NCI-H446 treated with DMSO at 0.1 percent for 48 hours (cell line): ENCODE measurements at regions not wholly inside any gene's neighbourhood (a gene's known extent, or its start where the extent isn't known, plus 50 kb on each side); places are given as distances from the start of the nearest gene placed in this dataset.

Experiments
- DNase-seq: peaks from one replicate; lab custom pipeline; 2025; lab: John Stamatoyannopoulos, UW

DNA sequence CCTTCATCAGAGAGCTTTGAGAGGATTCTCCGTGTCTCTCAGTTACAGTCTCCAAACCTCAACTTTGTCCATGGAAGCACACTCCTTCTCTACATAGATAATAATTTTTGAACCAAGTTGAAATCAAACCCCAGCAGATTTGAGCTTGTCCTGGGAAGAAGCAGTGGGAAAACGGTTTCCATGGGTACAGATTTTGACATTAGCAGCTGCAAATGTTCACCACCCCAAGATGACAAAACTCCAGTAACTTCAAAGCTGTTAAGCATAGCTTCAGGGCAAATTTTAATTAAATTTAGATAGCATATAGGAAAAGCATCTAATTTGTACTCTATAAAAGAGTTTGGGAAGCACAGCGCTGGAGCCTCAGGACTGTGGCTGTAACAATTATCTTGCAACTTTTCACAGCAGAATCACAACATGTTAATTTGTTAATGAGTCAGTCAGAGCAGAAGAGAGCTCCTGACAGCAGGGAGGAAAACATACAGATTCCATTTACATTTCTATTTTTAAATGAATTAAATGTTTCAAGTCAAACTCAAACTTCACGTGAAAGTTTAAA lies 240.7 kb downstream of the BMP7 start:
- no peak for DNase-seq

DNA sequence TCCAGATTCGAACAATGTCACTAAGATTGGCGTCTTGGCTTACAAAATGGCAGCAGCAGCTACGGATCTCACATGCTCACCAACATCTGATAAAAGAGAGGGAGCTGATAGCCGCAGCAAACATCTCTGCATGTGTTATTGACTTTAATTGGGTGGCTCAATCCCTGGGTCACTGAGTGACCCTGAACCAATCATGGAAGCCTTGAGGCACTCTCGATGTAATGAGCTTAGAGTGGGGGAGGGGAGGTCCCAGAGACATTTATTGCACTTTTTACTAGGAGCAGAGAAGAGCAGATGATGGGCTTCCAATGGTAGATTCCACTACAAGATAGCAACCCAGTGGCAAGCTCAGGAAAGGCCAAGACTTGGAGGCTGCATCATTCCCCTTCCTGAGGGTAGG lies 238.7 kb downstream of the BMP7 start:
- no peak for DNase-seq

DNA sequence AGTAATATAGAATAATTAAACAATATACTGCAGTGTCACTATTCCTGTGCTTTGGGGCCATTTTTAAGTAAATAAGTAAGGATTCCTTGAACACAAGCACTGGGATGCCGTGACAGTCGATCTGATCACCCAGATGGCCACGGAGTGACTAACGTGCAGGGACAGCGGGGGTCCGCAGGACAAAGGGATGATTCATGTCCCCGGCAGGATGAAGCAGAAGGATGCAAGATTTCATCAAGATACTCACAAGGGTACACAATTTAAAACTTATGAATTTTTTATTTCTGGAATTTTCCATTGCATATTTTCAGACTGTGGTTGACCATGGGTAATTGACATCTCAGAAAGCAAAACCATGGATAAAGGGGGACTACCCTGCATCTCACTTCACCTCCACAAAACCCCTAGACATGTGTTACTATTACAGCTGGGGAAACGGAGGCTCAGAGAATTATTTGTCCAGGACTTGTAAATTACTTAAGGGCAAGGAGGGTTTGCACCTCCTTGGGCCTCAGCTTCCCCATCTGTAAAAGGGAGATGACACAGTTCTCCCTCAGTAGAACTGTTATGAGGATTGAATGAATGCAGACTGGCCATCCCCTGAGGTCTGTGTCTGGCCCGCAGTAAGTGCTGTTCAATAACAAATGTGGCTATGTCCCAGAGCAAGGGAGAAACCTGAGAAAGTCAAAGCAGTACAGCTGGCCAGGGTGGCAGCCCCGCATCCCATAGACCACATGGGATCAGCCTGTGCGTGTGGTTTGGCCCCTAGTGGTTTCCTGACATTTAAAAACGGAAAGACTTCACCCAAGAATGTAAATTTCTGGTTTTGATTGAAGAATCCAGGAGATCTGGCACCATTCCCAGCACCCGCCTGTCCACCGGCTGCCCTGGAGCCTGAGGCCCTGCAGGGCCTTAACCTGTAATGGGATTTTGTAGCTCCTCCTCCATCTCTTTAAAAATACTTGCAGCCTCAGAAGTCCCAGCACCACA lies 235.5 kb downstream of the BMP7 start:
- DNase-seq: no peak

DNA sequence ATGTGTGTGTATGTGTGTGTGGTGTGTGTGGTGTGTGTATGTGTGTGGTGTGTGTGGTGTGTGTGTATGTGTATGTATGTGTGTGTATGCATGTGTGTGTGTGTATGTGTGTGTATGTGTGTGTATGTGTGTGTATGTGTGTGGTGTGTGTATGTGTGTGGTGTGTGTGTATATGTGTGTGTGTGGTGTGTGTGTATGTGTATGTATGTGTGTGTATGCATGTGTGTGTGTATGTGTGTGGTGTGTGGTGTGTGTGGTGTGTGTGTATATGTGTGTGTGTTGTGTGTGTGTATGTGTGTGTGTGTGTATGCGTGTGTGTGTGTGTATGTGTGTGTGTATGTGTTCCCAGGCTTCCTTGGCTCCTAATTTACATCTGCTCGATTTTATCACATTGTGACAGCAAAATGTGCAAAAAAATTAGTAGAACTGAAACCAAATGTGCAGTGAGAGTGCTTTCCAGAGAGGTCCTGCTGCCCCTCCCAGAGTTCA lies 234.5 kb downstream of the BMP7 start:
- no peak for DNase-seq

DNA sequence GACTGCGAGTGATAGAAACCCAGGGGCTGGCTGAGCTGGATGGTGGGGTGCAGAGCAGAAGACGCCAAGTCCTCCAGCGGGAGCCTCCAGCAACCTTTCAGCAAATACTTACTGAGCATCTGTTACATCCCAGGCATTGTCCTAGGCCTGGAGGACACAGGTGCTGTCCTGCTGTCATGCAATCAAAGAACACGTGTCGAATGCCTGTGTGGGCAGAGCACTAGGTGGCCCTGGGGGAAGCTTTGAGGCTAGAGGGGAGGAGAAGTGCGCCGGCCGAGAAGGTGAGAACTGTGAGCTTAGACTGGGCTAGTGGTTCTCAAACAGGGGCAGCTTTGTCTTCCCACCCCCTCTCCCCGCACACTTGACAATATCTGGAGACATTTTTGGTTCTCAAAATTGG lies 233.6 kb downstream of the BMP7 start:
- no peak for DNase-seq

DNA sequence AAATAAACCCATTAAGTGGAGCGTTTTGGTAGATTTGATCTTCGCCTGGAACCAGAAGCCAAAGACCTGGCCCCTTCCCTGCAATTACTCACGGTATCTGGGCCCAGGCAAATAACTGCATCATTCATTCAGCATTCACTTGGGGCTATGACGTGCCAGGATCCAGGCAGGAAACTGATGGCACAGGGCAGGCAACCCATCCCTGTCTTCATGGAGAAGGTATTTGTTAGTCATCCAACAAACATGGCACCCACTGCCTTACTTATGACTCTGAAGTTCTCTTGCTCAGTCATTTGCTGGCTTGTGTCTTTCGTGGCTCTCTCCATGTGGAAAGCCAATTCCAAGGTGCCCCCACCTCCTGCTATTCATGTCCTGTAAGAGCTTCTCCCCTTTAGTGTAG lies 232.4 kb downstream of the BMP7 start:
- DNase-seq: no peak

DNA sequence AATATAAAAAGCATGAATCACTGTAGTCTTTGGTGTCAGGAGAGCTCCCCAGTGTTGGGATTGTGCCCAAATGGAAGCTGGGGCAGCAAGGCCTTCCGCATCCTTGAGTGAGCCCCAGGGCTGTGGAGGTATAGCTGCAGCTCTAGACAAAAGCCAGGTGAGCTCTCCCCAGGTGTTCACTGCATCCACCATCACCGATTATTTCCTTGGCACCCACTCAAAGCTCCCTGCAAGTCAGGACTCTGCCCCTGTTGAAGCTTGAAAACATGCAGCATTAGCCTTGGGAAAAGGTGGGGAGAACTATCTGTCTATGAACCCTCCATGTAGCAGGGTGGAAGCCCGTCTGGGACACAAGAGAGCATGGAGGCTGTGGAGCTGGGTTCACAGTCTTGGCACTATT lies 228.8 kb downstream of the BMP7 start:
- DNase-seq: no peak

DNA sequence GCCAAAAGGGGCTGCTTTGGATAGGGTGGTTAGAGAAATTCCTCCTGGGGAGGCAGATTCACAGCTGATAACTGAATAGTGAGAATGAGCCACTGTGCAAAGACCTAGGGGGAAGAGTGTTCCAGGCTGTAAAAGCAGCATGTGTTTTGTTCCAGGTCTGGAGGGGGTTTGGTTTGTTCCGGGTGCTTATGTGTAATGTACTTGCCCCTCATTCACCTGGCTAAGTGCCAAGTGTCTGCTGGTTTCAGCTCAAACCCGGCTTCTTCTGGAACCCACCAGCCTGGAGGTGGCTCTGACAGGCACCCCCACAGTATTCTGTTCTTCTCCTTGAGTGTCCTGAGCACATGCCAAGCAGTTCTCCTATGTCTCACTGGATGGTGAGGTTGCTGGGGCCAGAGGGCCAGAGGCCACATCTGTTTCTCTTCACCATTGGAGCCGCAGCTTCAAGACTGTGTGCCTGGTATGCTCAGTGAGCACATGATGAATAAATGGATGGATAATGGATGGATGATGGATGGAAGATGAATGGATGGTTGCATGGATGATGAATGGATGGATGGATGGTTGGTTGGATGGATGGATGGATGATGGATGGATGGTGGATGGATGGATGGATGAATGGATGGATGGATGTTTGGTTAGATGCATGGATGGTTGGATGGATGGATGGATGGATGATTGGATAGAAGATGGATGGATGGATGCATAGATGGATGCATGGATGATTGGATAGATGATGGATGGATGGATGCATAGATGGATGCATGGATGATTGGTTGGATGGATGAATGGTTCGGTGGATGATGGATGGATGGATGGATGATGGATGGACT lies 227.6 kb downstream of the BMP7 start:
- no peak for DNase-seq

DNA sequence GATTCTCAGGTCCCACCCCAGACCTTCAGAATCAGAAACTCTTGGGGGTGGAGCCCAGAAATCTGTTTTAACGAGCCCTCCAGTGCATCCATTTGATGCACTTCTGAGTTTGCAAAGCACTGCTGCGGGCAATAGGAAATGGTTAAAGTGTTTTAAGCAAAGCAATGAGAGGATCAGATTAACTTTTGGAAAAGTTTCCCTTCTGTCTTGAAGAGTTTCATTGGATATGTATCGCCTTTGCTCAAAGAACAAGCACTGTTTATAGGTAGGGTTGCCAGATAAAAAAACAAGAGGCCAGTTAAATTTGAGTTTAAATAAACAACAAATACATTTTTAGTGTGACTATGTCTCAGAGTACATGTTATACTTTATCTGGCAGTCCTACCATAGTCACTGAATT lies 226.0 kb downstream of the BMP7 start:
- DNase-seq: no peak

DNA sequence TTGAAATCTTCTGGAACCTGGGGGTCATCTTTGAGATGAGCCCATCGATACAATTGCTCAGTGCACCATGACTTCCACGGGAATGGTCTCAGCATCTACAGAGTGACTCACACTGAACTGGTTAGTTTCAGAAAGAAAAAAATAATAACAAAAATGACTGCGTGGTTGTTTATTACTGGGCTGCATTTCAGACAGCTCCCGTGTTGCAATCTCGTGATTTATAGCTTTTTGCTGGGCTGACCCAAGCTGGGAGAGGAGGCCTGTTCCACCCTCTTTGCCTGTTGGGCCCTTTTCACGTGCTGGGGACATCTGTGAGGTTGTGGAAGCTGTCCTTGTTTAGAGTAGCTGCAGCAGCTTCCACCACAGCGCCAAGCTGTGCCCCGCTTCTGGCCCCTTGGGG lies 225.5 kb downstream of the BMP7 start:
- no peak for DNase-seq

DNA sequence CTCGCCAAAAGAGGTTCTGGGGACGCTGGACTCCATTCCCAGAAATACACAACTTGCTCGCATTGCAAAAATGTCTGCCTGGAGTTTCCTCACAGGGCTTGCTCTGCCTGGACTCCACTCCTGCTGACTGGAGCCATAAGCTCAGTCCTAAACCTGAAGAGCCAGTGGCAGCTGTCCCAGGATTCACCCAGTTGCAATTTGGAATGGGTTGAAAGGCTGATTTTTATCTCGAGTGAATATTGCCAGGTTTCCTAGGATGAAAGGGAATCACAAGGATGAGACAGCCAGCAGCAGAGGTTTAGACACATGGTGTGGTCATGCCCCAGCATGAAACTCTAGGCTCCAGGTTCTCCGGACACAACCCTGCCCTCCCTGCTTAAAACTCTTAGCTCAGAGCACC lies 223.3 kb downstream of the BMP7 start:
- no peak for DNase-seq

DNA sequence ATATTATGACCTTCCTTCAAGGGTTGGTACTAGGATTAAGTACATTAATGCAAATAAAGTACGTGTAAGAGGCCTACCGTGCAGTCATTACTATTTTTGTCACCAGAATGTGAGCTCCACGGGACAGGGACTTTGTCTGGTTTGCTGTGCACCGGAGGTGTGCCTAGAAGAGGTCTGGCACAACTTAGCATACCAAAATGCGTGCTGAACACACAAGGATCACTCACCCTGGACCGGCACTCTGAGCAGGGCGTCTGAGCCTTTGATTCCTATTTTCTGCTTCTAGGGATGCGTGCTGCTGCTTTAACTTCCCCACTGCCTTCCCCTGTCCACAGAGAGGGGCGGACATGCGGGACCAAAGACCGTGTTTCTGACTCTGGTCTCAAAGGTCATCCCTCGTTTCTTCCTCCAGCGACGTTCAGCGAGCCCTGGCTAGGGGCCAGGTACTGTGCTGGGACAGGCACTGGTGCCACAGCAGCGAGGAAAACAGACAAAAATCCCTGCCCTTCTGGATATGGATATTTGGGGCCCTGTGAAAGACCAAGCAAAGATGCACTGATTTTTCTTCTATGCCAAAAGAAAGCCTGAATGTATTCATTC lies 222.7 kb downstream of the BMP7 start:
- DNase-seq: no peak

DNA sequence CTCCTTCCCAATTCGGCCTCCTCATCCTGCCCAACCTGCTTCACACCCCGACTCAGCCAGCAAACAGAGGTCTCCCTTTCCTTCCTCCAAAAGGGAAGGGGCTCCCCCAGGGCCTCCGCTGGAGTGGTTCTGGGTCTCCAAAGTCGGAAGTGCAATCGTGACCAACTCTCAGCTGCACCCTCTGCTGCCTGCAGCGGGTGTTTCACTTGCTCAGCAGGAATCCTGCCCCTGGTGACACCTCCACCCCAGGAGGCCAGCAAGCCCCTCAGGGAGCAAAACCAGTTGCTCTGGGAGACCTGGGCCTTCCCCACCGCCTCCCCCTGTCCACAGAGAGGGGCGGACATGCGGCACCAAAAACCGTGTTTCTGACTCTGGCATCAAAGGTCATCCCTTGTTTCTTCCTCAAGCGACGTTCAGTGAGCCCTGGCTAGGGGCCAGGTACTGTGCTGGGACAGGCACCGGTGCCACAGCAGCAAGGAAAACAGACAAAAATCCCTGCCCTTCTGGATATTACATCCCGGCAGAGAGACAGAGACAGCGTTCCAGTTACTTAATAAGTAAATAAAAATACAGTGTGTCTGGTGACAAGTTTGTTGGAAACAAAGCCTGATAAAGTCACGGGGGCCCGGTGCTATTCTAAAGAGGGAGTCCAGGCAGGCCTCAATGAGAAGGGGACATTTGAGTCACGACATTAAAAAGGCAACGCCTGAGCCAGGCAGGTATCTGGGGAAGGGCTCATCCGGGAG lies 219.0 kb downstream of the BMP7 start:
- DNase-seq: no peak

DNA sequence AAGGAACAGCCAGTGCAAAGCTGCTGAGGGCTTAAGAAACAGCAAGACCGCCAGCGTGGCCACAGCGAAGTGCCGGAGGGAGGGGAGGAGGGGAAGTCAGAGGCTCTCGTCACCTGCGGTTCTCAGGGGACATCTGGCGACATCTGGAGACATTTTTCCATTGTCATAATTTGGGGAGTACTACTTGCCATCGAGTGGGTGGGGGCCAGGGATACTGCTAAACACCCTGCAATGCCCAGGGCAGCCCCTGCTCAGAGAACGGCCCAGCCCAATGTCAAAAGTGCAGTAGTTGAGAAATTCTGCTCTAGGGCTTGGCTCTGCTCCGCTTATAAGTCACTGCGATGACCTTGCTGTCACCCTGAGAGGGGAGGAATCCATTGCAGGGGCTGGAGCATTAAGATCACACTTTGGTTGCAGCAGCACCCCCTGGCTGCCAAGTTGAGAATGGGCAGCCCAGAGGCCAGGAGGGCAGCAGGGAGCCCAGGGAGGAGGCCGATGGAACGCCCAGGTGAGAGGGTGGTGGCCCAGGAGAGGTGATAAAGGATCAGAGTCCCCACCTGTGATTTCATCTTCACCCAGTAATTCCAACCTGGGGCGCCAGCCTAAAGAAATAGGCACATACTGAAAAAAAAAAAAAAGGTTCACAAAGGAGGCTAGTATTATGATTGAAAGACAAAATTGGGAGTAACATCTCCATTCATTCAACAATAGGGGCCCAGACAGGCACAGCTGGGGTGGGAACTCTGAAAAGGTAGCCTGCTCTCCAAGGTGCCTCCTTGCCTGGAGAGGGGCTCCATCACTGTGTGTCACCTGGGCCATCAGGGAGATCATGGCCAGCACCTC lies 218.2 kb downstream of the BMP7 start:
- no peak for DNase-seq

DNA sequence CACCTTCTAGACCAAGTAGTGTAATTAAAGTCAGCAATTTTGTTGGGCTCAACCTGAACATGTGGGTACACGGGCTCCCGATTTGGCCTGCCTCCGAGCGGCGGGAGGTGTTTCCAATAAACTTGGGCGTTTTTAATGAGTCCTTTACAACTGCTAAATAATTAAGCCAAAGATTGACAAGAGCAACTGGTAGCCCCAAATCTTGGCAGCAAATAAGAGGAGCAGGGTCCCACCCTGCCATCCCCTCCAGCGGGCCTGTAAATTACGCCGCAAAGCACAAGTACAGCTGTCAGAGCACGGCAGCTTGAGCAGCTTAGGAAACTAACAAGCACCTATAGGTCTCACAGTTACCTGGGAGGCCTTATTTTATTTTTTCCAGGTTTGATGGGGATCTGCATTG lies 217.1 kb downstream of the BMP7 start:
- DNase-seq: no peak

DNA sequence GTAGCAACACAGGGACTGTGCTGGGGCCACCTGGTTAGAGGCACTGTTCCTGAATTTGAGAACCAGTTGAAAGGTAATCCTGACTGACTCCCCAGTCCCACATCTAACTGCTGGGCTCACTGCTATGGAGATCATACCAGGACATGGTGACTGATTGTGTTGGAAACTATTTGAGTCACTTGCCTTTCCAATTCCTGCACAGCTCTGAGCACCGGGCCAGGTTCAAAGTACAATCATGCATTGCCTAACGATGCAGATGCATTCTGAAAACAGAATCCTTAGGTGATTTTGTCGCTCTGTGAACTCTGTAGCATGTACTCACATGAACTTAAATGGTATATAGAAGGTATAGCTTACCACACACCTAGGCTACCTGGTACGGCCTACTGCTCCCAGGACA lies 215.3 kb downstream of the BMP7 start:
- no peak for DNase-seq

DNA sequence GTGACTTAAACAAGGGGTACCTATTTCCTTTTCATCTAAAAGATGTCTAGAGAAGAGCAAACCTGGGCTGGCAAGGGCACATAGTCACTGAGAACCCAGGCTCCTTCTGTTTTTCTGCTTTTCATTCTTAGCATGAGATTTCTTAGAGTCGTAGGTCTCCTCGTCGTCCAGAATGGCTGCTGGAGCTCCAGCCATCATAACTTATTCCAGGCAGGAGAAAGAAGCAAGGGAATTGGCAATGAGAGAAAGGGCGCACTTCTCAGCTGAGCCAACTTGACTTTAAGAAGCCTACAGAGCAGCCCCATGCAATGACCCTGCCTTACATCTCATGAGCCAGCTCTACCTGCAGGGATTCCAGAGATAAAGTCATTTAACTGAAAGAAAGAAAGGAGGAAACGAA lies 213.4 kb downstream of the BMP7 start:
- DNase-seq: no peak

DNA sequence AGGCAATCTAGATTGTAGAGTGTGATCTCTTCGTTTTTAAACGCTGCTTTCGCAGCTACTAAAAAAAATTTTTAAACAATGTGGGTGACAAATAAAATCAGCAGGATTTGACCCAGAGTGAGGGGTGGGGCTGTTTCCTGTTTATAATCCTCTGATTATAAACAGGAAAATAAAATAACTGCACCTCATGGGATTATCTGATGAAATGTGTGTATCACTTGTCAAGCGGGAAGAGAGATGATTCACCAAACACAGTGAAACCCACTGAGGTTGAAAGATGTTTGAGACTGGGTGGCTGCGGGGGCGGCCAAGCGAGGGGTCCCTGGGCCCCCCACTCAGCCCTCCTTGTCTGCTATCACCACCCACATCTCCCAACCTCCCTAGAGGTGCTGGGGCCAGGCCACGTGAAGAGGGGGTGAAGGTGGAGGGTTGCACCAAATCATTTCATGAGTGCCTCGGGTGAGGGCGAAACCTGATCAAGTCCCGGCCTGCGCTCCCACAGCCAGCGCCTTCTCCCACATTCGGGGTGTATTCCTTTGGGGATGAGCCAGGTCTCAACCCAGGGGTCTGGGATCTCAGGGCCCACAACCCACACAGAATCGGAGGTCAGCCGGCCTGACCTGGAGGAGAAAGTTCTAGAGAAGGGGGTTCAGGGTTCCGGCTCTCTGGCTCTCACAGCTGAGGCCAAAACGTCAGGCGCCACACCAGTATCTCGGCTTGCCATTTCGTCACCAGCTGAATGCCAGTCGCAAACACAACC lies 212.5 kb downstream of the BMP7 start:
- no peak for DNase-seq

DNA sequence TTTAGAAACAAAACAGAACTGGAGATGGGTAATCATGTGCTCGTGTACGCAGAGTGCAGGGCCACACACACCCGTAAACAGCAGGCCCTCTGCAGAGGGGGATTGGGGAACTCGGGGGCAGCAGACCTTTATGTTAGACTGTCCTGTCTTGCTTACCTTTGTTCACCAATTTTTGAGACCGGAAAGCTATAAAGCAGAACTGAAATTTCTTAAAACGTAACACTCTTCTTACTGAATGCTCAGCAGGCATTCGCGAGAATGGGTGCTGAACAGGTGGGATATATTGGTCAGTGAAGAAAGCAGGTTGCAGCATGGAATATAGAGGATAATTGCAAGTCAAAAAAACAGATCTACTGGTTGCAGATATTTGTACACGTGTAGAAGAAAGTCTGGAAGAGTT lies 211.1 kb downstream of the BMP7 start:
- DNase-seq: no peak

DNA sequence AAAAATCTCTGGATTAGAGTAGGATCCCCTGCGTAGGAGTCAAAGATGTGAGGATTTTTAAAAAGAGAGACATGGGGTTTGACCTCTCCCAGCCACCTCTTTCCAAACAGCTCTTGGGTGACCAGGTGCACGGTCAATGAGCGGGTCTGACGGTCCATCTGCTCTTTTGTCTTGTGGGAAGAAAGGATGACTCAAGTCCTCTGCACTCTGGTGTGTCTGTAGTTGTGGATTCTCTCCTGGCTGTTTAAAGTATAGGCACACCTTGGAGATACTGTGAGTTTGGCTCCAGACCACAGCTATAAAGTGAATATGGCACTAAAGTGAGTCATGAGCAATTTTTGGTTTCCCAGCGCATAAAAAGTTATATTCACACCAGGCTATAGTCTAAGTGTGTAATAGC lies 209.8 kb downstream of the BMP7 start:
- DNase-seq: no peak
